ENCODE measurements at regions not wholly inside any gene's neighbourhood (a gene's known extent, or its start where the extent isn't known, plus 50 kb on each side); places are given as distances from the start of the nearest gene placed in this dataset.

DNA sequence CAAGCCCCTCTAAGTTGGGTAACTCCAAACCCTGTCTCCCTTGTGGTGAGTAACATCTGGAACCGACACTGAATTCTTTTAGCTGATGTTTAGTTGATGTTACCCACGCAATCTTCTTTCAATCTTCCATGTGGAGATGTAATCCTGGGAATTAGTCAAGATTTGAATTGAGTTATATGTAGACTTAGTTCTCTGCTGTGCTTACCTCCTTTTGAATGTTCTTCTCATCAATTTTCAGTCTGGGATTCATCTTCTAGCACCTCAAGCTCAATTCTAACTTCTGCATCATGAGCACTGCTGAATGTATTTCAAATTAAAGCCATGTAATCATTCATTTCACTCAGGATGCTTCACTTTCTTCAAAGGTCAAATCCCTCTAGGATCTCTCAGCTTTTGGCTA is 270.6 kb downstream of the FAM170A start (continued):
- TF ChIP-seq RAD21 (IDR thresholded peaks at IDR 0.05; ENCODE audit: low read length) (no peak), YY1 (IDR thresholded peaks at IDR 0.05; ENCODE audit: low read depth) (no peak), MEF2A (IDR thresholded peaks at IDR 0.05; ENCODE audit: borderline replicate concordance, low read depth) (no peak)

DNA sequence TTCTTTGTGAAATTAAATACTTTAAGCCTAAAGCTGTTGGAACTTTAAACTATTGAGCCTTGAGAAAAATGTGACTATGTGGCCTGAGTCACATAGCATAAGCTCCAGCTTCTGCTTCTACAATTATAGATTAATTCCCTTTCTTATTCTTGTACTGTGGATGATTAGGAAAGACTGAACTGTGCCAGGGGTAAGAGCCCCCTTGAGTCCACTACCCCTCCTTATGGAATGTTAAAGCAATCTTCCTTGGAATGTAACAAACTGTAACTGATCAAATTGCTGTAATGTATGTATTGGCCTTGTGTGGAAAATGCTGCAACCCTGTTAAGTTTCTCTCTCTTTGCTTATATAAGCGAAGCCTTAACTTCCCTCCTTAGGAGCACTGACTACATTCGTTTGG is 273.2 kb downstream of the FAM170A start:
- POLR2A ChIA-PET = no interaction called here
- no peak overlapping the region for H3K4me3 ChIP-seq (ENCODE audit: low read depth in 2 of 2, low read length in 1 of 2)
- no peaks in the 10 kb centered on the region for H4K20me1 ChIP-seq (ENCODE audit: insufficient read depth)
- no peak overlapping the region for H3K4me2 ChIP-seq
- no peaks in the 10 kb centered on the region for H3K27me3 ChIP-seq (ENCODE audit: insufficient read depth)
- no peaks in the 10 kb centered on the region for H3K79me2 ChIP-seq (ENCODE audit: insufficient read depth)
- no peaks in the 10 kb centered on the region for H3F3A ChIP-seq (replicated peaks; ENCODE audit: insufficient read depth)
- H3K9me2 ChIP-seq = no peaks in the 10 kb centered on the region
- CTCF ChIA-PET = no interaction called here
- TF ChIP-seq YY1 (IDR thresholded peaks at IDR 0.05; ENCODE audit: low read depth) (no peak), SIN3A (IDR thresholded peaks at IDR 0.05; ENCODE audit: borderline replicate concordance, low read depth, low read length) (no peak), RAD21 (IDR thresholded peaks at IDR 0.05; ENCODE audit: low read length) (no peak), CHD2 (IDR thresholded peaks at IDR 0.05; ENCODE audit: low read length, partially characterized antibody) (no peak), ELF1 (IDR thresholded peaks at IDR 0.05) (no peak), RCOR1 (IDR thresholded peaks at IDR 0.05; ENCODE audit: low read length) (no peak), SMC3 (IDR thresholded peaks at IDR 0.05; ENCODE audit: low read depth, low read length) (no peak), POLR2AphosphoS5 (IDR thresholded peaks at IDR 0.05; ENCODE audit: low read depth, low read length) (no peak), NRF1 (IDR thresholded peaks at IDR 0.05; ENCODE audit: low read depth, low read length) (no peak), FOXM1 (IDR thresholded peaks at IDR 0.05; ENCODE audit: low read depth) (no peak)
- TF ChIP-seq, protein P1, sequence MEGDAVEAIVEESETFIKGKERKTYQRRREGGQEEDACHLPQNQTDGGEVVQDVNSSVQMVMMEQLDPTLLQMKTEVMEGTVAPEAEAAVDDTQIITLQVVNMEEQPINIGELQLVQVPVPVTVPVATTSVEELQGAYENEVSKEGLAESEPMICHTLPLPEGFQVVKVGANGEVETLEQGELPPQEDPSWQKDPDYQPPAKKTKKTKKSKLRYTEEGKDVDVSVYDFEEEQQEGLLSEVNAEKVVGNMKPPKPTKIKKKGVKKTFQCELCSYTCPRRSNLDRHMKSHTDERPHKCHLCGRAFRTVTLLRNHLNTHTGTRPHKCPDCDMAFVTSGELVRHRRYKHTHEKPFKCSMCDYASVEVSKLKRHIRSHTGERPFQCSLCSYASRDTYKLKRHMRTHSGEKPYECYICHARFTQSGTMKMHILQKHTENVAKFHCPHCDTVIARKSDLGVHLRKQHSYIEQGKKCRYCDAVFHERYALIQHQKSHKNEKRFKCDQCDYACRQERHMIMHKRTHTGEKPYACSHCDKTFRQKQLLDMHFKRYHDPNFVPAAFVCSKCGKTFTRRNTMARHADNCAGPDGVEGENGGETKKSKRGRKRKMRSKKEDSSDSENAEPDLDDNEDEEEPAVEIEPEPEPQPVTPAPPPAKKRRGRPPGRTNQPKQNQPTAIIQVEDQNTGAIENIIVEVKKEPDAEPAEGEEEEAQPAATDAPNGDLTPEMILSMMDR (IDR thresholded peaks at IDR 0.05) = no peak
- TF ChIP-seq, protein P2, sequence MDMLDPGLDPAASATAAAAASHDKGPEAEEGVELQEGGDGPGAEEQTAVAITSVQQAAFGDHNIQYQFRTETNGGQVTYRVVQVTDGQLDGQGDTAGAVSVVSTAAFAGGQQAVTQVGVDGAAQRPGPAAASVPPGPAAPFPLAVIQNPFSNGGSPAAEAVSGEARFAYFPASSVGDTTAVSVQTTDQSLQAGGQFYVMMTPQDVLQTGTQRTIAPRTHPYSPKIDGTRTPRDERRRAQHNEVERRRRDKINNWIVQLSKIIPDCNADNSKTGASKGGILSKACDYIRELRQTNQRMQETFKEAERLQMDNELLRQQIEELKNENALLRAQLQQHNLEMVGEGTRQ (IDR thresholded peaks at IDR 0.05; ENCODE audit: borderline replicate concordance, low read depth, low read length) = no peak
- no peaks in the 10 kb centered on the region for H3K4me1 ChIP-seq (ENCODE audit: control insufficient read depth in 1 of 2, insufficient read depth in 2 of 2, low read depth in 1 of 2, low read length in 1 of 2)
- no peak overlapping the region for H3K9ac ChIP-seq
- no peaks in the 10 kb centered on the region for H3K9me3 ChIP-seq
- H3K36me3 ChIP-seq (replicated peaks in 1 of 2; ENCODE audit: control insufficient read depth in 1 of 2, insufficient read depth in 2 of 2, low read length in 1 of 2) = no peaks in the 10 kb centered on the region
- DNase-seq = no peak
- no peak overlapping the region for H3K27ac ChIP-seq (ENCODE audit: low read depth in 2 of 2, low read length in 1 of 2)
- WGBS (ENCODE audit: low lambda C conversion rate) = 56% methylated on average over 2 of the region's 2 CpGs
- H2AFZ ChIP-seq (ENCODE audit: low read depth) = no peak overlapping the region

DNA sequence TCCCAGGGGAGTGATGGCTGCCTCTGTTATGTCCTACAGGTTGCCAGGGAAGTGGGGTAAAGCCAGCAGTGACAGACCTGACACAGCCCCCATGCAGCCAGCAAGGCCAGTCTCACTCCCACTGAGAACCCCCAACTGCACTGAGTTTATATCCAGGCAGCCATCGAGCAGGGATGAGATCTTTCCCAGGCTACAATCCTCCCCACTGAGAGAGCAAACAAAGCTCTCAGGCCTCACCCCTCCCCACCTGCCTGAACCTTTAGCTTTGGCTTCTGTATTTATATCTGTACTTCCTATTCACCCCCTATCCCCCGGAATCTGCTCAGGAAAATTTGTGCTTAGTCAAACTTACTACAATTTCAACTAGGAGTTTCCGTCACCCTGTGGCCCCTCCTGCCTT is 284.1 kb downstream of the FAM170A start:
- Histone ChIP-seq H4K20me1 (ENCODE audit: insufficient read depth) (no peaks in the 10 kb centered on the region), H3K79me2 (ENCODE audit: insufficient read depth) (no peaks in the 10 kb centered on the region), H3K4me3 (ENCODE audit: low read depth in 2 of 2, low read length in 1 of 2) (no peak overlapping the region), H3K9me3 (no peaks in the 10 kb centered on the region), H2AFZ (ENCODE audit: low read depth) (no peak overlapping the region), H3F3A (replicated peaks; ENCODE audit: insufficient read depth) (no peaks in the 10 kb centered on the region), H3K4me2 (no peak overlapping the region), H3K9me2 (no peaks in the 10 kb centered on the region), H3K4me1 (ENCODE audit: control insufficient read depth in 1 of 2, insufficient read depth in 2 of 2, low read depth in 1 of 2, low read length in 1 of 2) (no peaks in the 10 kb centered on the region), H3K36me3 (replicated peaks in 1 of 2; ENCODE audit: control insufficient read depth in 1 of 2, insufficient read depth in 2 of 2, low read length in 1 of 2) (no peaks in the 10 kb centered on the region), H3K27ac (ENCODE audit: low read depth in 2 of 2, low read length in 1 of 2) (no peak overlapping the region), H3K9ac (no peak overlapping the region), H3K27me3 (ENCODE audit: insufficient read depth) (no peaks in the 10 kb centered on the region)
- no peak for DNase-seq
- ChIA-PET CTCF (no interaction called here), POLR2A (no interaction called here)
- 45% methylated on average over 3 of the region's 3 CpGs for WGBS (ENCODE audit: low lambda C conversion rate)
- TF ChIP-seq SIN3A (IDR thresholded peaks at IDR 0.05; ENCODE audit: borderline replicate concordance, low read depth, low read length) (no peak), RXRA (IDR thresholded peaks at IDR 0.05; ENCODE audit: borderline replicate concordance, low read depth) (no peak), ELF1 (IDR thresholded peaks at IDR 0.05) (no peak)
